ENCODE measurements at regions not wholly inside any gene's neighbourhood (a gene's known extent, or its start where the extent isn't known, plus 50 kb on each side); places are given as distances from the start of the nearest gene placed in this dataset.

GRCh38 chr9:21589344-21590056 is 107.4 kb upstream of the IFNE start:
- DNase-seq (ENCODE audit: low spot score): no peak
- in situ Hi-C loops (cut with MboI; ENCODE audit: low sequenced_read_pairs, unreplicated experiment): no loop called here
- TF ChIP-seq CTCF (IDR thresholded peaks at IDR 0.05; ENCODE audit: borderline replicate concordance, control extremely low read depth, extremely low read depth, insufficient read depth, missing control alignments): no peak

- no peak for DNase-seq (ENCODE audit: low spot score)
- no peak for TF ChIP-seq CTCF (IDR thresholded peaks at IDR 0.05; ENCODE audit: borderline replicate concordance, control extremely low read depth, extremely low read depth, insufficient read depth, missing control alignments)
- in situ Hi-C loops (cut with MboI; ENCODE audit: low sequenced_read_pairs, unreplicated experiment): no loop called here
Observed at GRCh38 chr9:21590058-21590996, 108.2 kb upstream of the IFNE start.

GRCh38 chr9:21591221-21592062 is 109.3 kb upstream of the IFNE start:
- in situ Hi-C loops (cut with MboI; ENCODE audit: low sequenced_read_pairs, unreplicated experiment): no loop called here
- no peak for DNase-seq (ENCODE audit: low spot score)
- no peak for TF ChIP-seq CTCF (IDR thresholded peaks at IDR 0.05; ENCODE audit: borderline replicate concordance, control extremely low read depth, extremely low read depth, insufficient read depth, missing control alignments)

GRCh38 chr9:21592063-21592338 is 109.9 kb upstream of the IFNE start:
- no peak for DNase-seq (ENCODE audit: low spot score)
- TF ChIP-seq CTCF (IDR thresholded peaks at IDR 0.05; ENCODE audit: borderline replicate concordance, control extremely low read depth, extremely low read depth, insufficient read depth, missing control alignments): no peak
- in situ Hi-C loops (cut with MboI; ENCODE audit: low sequenced_read_pairs, unreplicated experiment): no loop called here

- DNase-seq (ENCODE audit: low spot score): no peak
- no peak for TF ChIP-seq CTCF (IDR thresholded peaks at IDR 0.05; ENCODE audit: borderline replicate concordance, control extremely low read depth, extremely low read depth, insufficient read depth, missing control alignments)
- in situ Hi-C loops (cut with MboI; ENCODE audit: low sequenced_read_pairs, unreplicated experiment): no loop called here
Observed at GRCh38 chr9:21597284-21597683, 115.2 kb upstream of the IFNE start.

GRCh38 chr9:21598749-21599148 is 116.6 kb upstream of the IFNE start:
- DNase-seq (ENCODE audit: low spot score): no peak
- in situ Hi-C loops (cut with MboI; ENCODE audit: low sequenced_read_pairs, unreplicated experiment): no loop called here
- TF ChIP-seq CTCF (IDR thresholded peaks at IDR 0.05; ENCODE audit: borderline replicate concordance, control extremely low read depth, extremely low read depth, insufficient read depth, missing control alignments): no peak
